A549 (cell line): ENCODE measurements at regions not wholly inside any gene's neighbourhood (a gene's known extent, or its start where the extent isn't known, plus 50 kb on each side); places are given as distances from the start of the nearest gene placed in this dataset.

Source experiments
- ATAC-seq, 2 experiments: fragments of 200-7000 bp in 1 of 2; fragments of >200 bp in 1 of 2; cut with Nextera tagmentation in 1 of 2; cut with Tn5 transposase in 1 of 2; 3 replicates each; pipeline versions ENCODE4 v1.8.0 to v1.9.1; 2018 to 2020; ENCODE audit warnings: mild to moderate bottlenecking in 1 of 2, moderate library complexity in 1 of 2
- CTCF ChIA-PET: fragments of 300-600 bp; sonication (Branson Sonifier 250); formaldehyde crosslinking; extraction: SDS; loops from one replicate; lab custom pipeline; 2021; ENCODE audit warnings: antibody characterized with exemption, inconsistent platforms; lab: Yijun Ruan, JAX
- POLR2A ChIA-PET: fragments of 350-600 bp; formaldehyde crosslinking; extraction: SDS; loops from one replicate; lab custom pipeline; 2021; ENCODE audit warnings: antibody characterized with exemption, inconsistent platforms; lab: Yijun Ruan, JAX
- DNase-seq, 2 experiments: peaks; one replicate each; pipeline versions ENCODE4 v3.0.0 to v3.0.0-alpha.2; 2011 to 2016; ENCODE audit warnings: low read depth in 1 of 2, low spot score in 1 of 2
- FAIRE-seq: peaks from 2 replicates; lab custom pipeline; 2011; peaks lifted over from hg19 to GRCh38; lab: Jason Lieb, UNC
- H3K27ac ChIP-seq, 2 experiments: fragments of >200 bp; sonication (Bioruptor Twin); formaldehyde crosslinking; 3 replicates each; pipeline ENCODE4 v1.5.1; 2016 to 2017
- H3K4me1 ChIP-seq: fragments of >200 bp; sonication (Bioruptor Twin); formaldehyde crosslinking; 3 replicates; pipeline ENCODE4 v1.6.1; 2016
- H3K4me2 ChIP-seq: fragments of >200 bp; sonication (Bioruptor Twin); formaldehyde crosslinking; 3 replicates; pipeline ENCODE4 v1.6.1; 2016
- H3K4me3 ChIP-seq: fragments of >200 bp; sonication (Bioruptor Twin); formaldehyde crosslinking; 3 replicates; pipeline ENCODE4 v1.5.1; 2016
- H3K9me3 ChIP-seq: fragments of >200 bp; sonication (Bioruptor Twin); formaldehyde crosslinking; 3 replicates; pipeline ENCODE4 v1.6.1; 2016
- ATOH8 ChIP-seq: fragments of 250-450 bp; sonication (Bioruptor Pico); IDR thresholded peaks from 2 replicates; pipeline ENCODE4 v1.5.0; 2020; ENCODE audit warnings: low read depth, mild to moderate bottlenecking, moderate library complexity
- CBX8 ChIP-seq: fragments of 200-600 bp; sonication (generic); IDR thresholded peaks from 2 replicates; pipeline ENCODE4 v1.6.1; 2016
- CEBPB ChIP-seq, 2 experiments: fragments of >200 bp in 1 of 2; sonication (Bioruptor Twin) in 1 of 2; formaldehyde crosslinking in 1 of 2; IDR thresholded peaks; 2 replicates each; pipeline ENCODE4 v1.6.1; 2012 to 2016
- CHD2 ChIP-seq: fragments of 150-350 bp; IDR thresholded peaks from 2 replicates; pipeline ENCODE4 v1.6.1; 2014; ENCODE audit warnings: low read length; ENCODE audit not compliant: partially characterized antibody
- E2F6 ChIP-seq: IDR thresholded peaks from 2 replicates; pipeline ENCODE4 v1.6.1; 2012; ENCODE audit warnings: low read depth, borderline replicate concordance
- EHMT2 ChIP-seq: fragments of 200-600 bp; sonication (generic); IDR thresholded peaks from 2 replicates; pipeline ENCODE4 v1.6.1; 2016; ENCODE audit warnings: antibody characterized with exemption, low read depth, mild to moderate bottlenecking, moderate library complexity
- ELK1 ChIP-seq: fragments of 150-350 bp; IDR thresholded peaks from 2 replicates; pipeline ENCODE4 v1.6.1; 2014; ENCODE audit warnings: low read depth, mild to moderate bottlenecking, low read length
- FOXS1 ChIP-seq: fragments of 250-450 bp; sonication (Bioruptor Pico); IDR thresholded peaks from 2 replicates; pipeline ENCODE4 v1.5.0; 2020; ENCODE audit warnings: mild to moderate bottlenecking, moderate library complexity
- HES2 ChIP-seq: fragments of >200 bp; sonication (Bioruptor Twin); formaldehyde crosslinking; IDR thresholded peaks from 2 replicates; pipeline ENCODE4 v1.6.1; 2016
- HMGXB4 ChIP-seq: fragments of 250-450 bp; sonication (Bioruptor Pico); IDR thresholded peaks from 2 replicates; pipeline ENCODE4 v1.5.0; 2021; ENCODE audit warnings: mild to moderate bottlenecking, moderate library complexity, borderline replicate concordance
- JUN ChIP-seq, 2 experiments: fragments of >200 bp; sonication (Bioruptor Twin); formaldehyde crosslinking; IDR thresholded peaks; 2 replicates in 1 of 2; 3 replicates in 1 of 2; pipeline ENCODE4 v1.6.1; 2016 to 2017
- JUNB ChIP-seq: fragments of >200 bp; sonication (Bioruptor Twin); formaldehyde crosslinking; IDR thresholded peaks from 2 replicates; pipeline ENCODE4 v1.6.1; 2016
- NPAS2 ChIP-seq: fragments of 250-450 bp; sonication (Bioruptor Pico); IDR thresholded peaks from 2 replicates; pipeline ENCODE4 v1.8.0; 2022; ENCODE audit warnings: mild to moderate bottlenecking, moderate library complexity, borderline replicate concordance
- PHF8 ChIP-seq: fragments of 200-600 bp; sonication (generic); IDR thresholded peaks from 2 replicates; pipeline ENCODE4 v1.6.1; 2016; ENCODE audit warnings: low read depth, mild to moderate bottlenecking, antibody characterized with exemption, moderate library complexity, borderline replicate concordance
- POLR2AphosphoS2 ChIP-seq: conservative IDR thresholded peaks from 2 replicates; pipeline ENCODE4 v1.6.1; 2012; ENCODE audit warnings: low read length, improper control_type of control experiment, inconsistent platforms
- RARB ChIP-seq: fragments of 250-450 bp; sonication (Bioruptor Pico); IDR thresholded peaks from 2 replicates; pipeline ENCODE4 v1.8.0; 2021; ENCODE audit warnings: mild to moderate bottlenecking, moderate library complexity
- RNF2 ChIP-seq: fragments of 200-600 bp; sonication (generic); IDR thresholded peaks from 2 replicates; pipeline ENCODE4 v1.6.1; 2016; ENCODE audit warnings: low read depth, mild to moderate bottlenecking, antibody characterized with exemption, moderate library complexity, borderline replicate concordance
- SREBF2 ChIP-seq: fragments of 450-650 bp; IDR thresholded peaks from 2 replicates; pipeline ENCODE4 v1.6.1; 2014; ENCODE audit warnings: mild to moderate bottlenecking, moderate library complexity
- USF2 ChIP-seq: fragments of 450-650 bp; IDR thresholded peaks from 2 replicates; pipeline ENCODE4 v1.6.1; 2014; ENCODE audit warnings: antibody characterized with exemption
- ZNF302 ChIP-seq: fragments of 250-450 bp; sonication (Bioruptor Pico); IDR thresholded peaks from 2 replicates; pipeline ENCODE4 v1.9.0; 2021; ENCODE audit warnings: inconsistent platforms, mild to moderate bottlenecking, moderate library complexity
- WGBS: methylation state at CpG from one replicate; pipeline ENCODE4 v1.1.6; 2017; ENCODE audit errors: missing lambda C conversion rate; 5-methylcytosine and 5-hydroxymethylcytosine counted together

GRCh38 chr2:239640676-239641578 lies 240.1 kb upstream of the HDAC4 start:
- POLR2A ChIA-PET = no interaction called here
- no peaks in the 10 kb centered on the region; the same call in 2 of the 3 replicates for H3K4me1 ChIP-seq
- H3K4me3 ChIP-seq = no peak overlapping the region
- CTCF ChIA-PET = interaction anchor here (1.5 kb wide), 1 partner anchor 14 kb away, joined by 3 read pairs; no protein-coding TSS in a partner anchor
- TF ChIP-seq SREBF2 (no peak), PHF8 (no peak), FOXS1 (CRISPR knock-in tag) (no peak), CHD2 (no peak), ZNF302 (CRISPR knock-in tag) (no peak), NPAS2 (CRISPR knock-in tag) (no peak), CEBPB (IDR thresholded peaks at IDR 0.05) (no peak), HES2 (no peak), ATOH8 (CRISPR knock-in tag) (no peak), POLR2AphosphoS2 (no peak)
- FAIRE-seq (no peak), ATAC-seq (no peak; a peak in 1 of 6 replicates), DNase-seq (no peak)
- WGBS = 58% methylated on average over 14 of the region's 16 CpGs
- H3K27ac ChIP-seq = no peak overlapping the region
- H3K9me3 ChIP-seq = peaks cover 4% of the 10 kb centered on the region; the same call in 2 of the 3 replicates
- H3K4me2 ChIP-seq = no peak overlapping the region

- no peak for ATAC-seq
- no peak for TF ChIP-seq HMGXB4 (CRISPR knock-in tag)
- WGBS = 8% methylated on average over 5 of the region's 5 CpGs
- no peak for DNase-seq
- Histone ChIP-seq H3K4me2 (no peak overlapping the region), H3K9me3 (peaks cover 4% of the 10 kb centered on the region; the same call in 2 of the 3 replicates), H3K27ac (no peak overlapping the region), H3K4me3 (no peak overlapping the region), H3K4me1 (no peaks in the 10 kb centered on the region; the same call in 2 of the 3 replicates)
- ChIA-PET CTCF (interaction anchor here (0.5 kb wide), 1 partner anchor 116 kb away, joined by 3 read pairs; no protein-coding TSS in a partner anchor), POLR2A (no interaction called here)
- no peak for FAIRE-seq
These were observed 239.4 kb upstream of the HDAC4 start for GRCh38 chr2:239640210-239640609.

- POLR2A ChIA-PET = no interaction called here
- no peaks in the 10 kb centered on the region; the same call in 2 of the 3 replicates for H3K4me1 ChIP-seq
- ATAC-seq (no peak), FAIRE-seq (no peak), DNase-seq (no peak)
- CTCF ChIA-PET = interaction anchor here (0.5 kb wide), 1 partner anchor 115 kb away, joined by 3 read pairs; no protein-coding TSS in a partner anchor
- H3K27ac ChIP-seq = no peak overlapping the region
- no peak for TF ChIP-seq RARB (CRISPR knock-in tag)
- no peak for TF ChIP-seq EHMT2
- no peak for TF ChIP-seq CBX8
- no peak for TF ChIP-seq CEBPB (IDR thresholded peaks at IDR 0.05)
- TF ChIP-seq SREBF2 = no peak
- no peak for TF ChIP-seq JUN (IDR thresholded peaks at IDR 0.05)
- TF ChIP-seq RNF2 = no peak
- TF ChIP-seq E2F6 = no peak
- TF ChIP-seq HES2 = no peak
- TF ChIP-seq USF2 = no peak
- TF ChIP-seq JUNB = no peak
- TF ChIP-seq ELK1 = no peak
- 17% methylated on average over 5 of the region's 5 CpGs for WGBS
- H3K4me2 ChIP-seq = no peak overlapping the region
- H3K9me3 ChIP-seq = peaks cover 4% of the 10 kb centered on the region; the same call in 2 of the 3 replicates
- no peak overlapping the region for H3K4me3 ChIP-seq
These were observed 238.8 kb upstream of the HDAC4 start for GRCh38 chr2:239639421-239640185.
